HepG2 (cell line): ENCODE measurements at regions not wholly inside any gene's neighbourhood (a gene's known extent, or its start where the extent isn't known, plus 50 kb on each side); places are given as distances from the start of the nearest gene placed in this dataset.

Experiments used
- ATAC-seq: fragments of 200-7000 bp; cut with Tn5 transposase; 3 replicates; pipeline ENCODE4 v1.9.1; 2020; ENCODE audit warnings: mild to moderate bottlenecking, moderate library complexity
- BruUV-seq: library from RNA; stranded (reverse); fragments of 400-500 nt; replicated peaks from 2 replicates; lab custom pipeline; 2021; lab: Mats Ljungman, UMichigan
- CTCF ChIA-PET: fragments of 300-600 bp; formaldehyde crosslinking; extraction: SDS; loops from one replicate; lab custom pipeline; 2021; ENCODE audit warnings: low total read pairs, inconsistent platforms, low intra/inter-chr PET ratio; lab: Yijun Ruan, JAX
- POLR2A ChIA-PET: fragments of 350-600 bp; sonication (Branson Sonifier 250); formaldehyde crosslinking; loops from one replicate; lab custom pipeline; 2020; ENCODE audit warnings: antibody characterized with exemption, inconsistent platforms; lab: Yijun Ruan, JAX
- DNase-seq: peaks from one replicate; pipeline ENCODE4 v3.0.0-alpha.2; 2015; ENCODE audit warnings: low spot score
- FAIRE-seq: peaks from 3 replicates; lab custom pipeline; 2011; peaks lifted over from hg19 to GRCh38; lab: Jason Lieb, UNC
- H2AFZ ChIP-seq: one replicate; pipeline ENCODE4 v1.6.1; 2011; ENCODE audit warnings: low read length, inconsistent platforms
- H3K27ac ChIP-seq: fragments of 300-600 bp; 3 replicates; pipeline ENCODE4 v1.8.0; 2011; ENCODE audit warnings: mixed run types, mild to moderate bottlenecking, mixed read lengths, low read length, inconsistent platforms; ENCODE audit not compliant: insufficient read depth; ENCODE audit errors: extremely low read length
- H3K27me3 ChIP-seq, 2 experiments: fragments of 200-600 bp in 1 of 2; 2 replicates in 1 of 2; 3 replicates in 1 of 2; pipeline versions ENCODE4 v1.6.0 to v1.8.0; 2011; ENCODE audit warnings: low read length in 2 of 2, mild to moderate bottlenecking in 2 of 2, moderate library complexity in 2 of 2, inconsistent platforms in 1 of 2; ENCODE audit not compliant: insufficient read depth in 2 of 2, control insufficient read depth in 1 of 2
- H3K36me3 ChIP-seq, 2 experiments: fragments of 200-600 bp in 1 of 2; replicated peaks in 1 of 2; 2 replicates in 1 of 2; 3 replicates in 1 of 2; pipeline versions ENCODE4 v1.5.1 to v1.8.0; 2011; ENCODE audit warnings: low read length in 2 of 2, inconsistent platforms in 1 of 2; ENCODE audit not compliant: insufficient read depth in 2 of 2, control insufficient read depth in 1 of 2
- H3K4me1 ChIP-seq: 2 replicates; pipeline ENCODE4 v1.5.1; 2012; ENCODE audit warnings: low read length, inconsistent platforms; ENCODE audit not compliant: insufficient read depth
- H3K4me2 ChIP-seq: 2 replicates; pipeline ENCODE4 v1.6.0; 2011; ENCODE audit warnings: low read depth, low read length, inconsistent platforms
- H3K4me3 ChIP-seq, 3 experiments: fragments of 200-600 bp in 1 of 3; sonication (generic), shearing (Covaris generic) in 1 of 3; replicated peaks in 1 of 3; 2 replicates each; pipeline ENCODE4 v1.5.1; 2011 to 2016; ENCODE audit warnings: low read length in 3 of 3, inconsistent platforms in 2 of 3, low read depth in 2 of 3, mild to moderate bottlenecking in 2 of 3, control low read depth in 1 of 3, mixed read lengths in 1 of 3; ENCODE audit not compliant: insufficient read depth in 1 of 3
- H3K79me2 ChIP-seq: one replicate; pipeline ENCODE4 v1.6.1; 2011; ENCODE audit warnings: low read length, inconsistent platforms; ENCODE audit not compliant: insufficient read depth
- H3K9ac ChIP-seq: 2 replicates; pipeline ENCODE4 v1.6.0; 2011; ENCODE audit warnings: mild to moderate bottlenecking, low read depth, low read length, inconsistent platforms; ENCODE audit not compliant: insufficient read depth
- H3K9me3 ChIP-seq: 2 replicates; pipeline ENCODE4 v1.5.1; 2012; ENCODE audit warnings: mild to moderate bottlenecking, low read length
- H4K20me1 ChIP-seq: 2 replicates; pipeline ENCODE4 v1.6.0; 2011; ENCODE audit warnings: inconsistent platforms, mild to moderate bottlenecking, low read length, moderate library complexity; ENCODE audit not compliant: insufficient read depth
- AGO2 ChIP-seq: fragments of 200-400 bp; formaldehyde crosslinking; optimal IDR thresholded peaks from 2 replicates; pipeline ENCODE3; 2017; ENCODE audit warnings: mild to moderate bottlenecking, low read depth, low read length, moderate library complexity
- BATF2 ChIP-seq: sonication (generic); formaldehyde crosslinking; IDR thresholded peaks from 2 replicates; pipeline ENCODE4 v1.8.0; 2022; ENCODE audit warnings: mild to moderate bottlenecking, missing genetic modification reagents, moderate library complexity
- CHCHD3 ChIP-seq: sonication (generic); formaldehyde crosslinking; IDR thresholded peaks from 2 replicates; pipeline ENCODE4 v1.8.0; 2022; ENCODE audit warnings: mild to moderate bottlenecking, missing genetic modification reagents, moderate library complexity
- HDAC6 ChIP-seq: fragments of 200-600 bp; sonication (generic); IDR thresholded peaks from 2 replicates; pipeline ENCODE4 v1.7.0; 2017; ENCODE audit warnings: mild to moderate bottlenecking, antibody characterized with exemption, low read length, low read depth
- MAFG ChIP-seq: sonication (generic); formaldehyde crosslinking; IDR thresholded peaks from 2 replicates; pipeline ENCODE4 v1.5.1; 2020; ENCODE audit warnings: mild to moderate bottlenecking, missing genetic modification reagents
- MYNN ChIP-seq: sonication (generic); formaldehyde crosslinking; IDR thresholded peaks from 2 replicates; pipeline ENCODE4 v1.4.0; 2020; ENCODE audit warnings: mild to moderate bottlenecking, low read depth, missing genetic modification reagents
- NFKBIZ ChIP-seq: IDR thresholded peaks from 2 replicates; pipeline ENCODE4 v1.6.1; 2018; ENCODE audit warnings: missing genetic modification reagents, missing compliant biosample characterization
- SALL2 ChIP-seq: sonication (generic); formaldehyde crosslinking; IDR thresholded peaks from 2 replicates; pipeline ENCODE4 v1.8.1; 2023; ENCODE audit warnings: mild to moderate bottlenecking, missing genetic modification reagents, inconsistent platforms
- SP5 ChIP-seq: IDR thresholded peaks from 2 replicates; pipeline ENCODE4 v1.6.1; 2016; ENCODE audit warnings: low read depth, borderline replicate concordance
- YEATS2 ChIP-seq: sonication (generic); formaldehyde crosslinking; IDR thresholded peaks from 2 replicates; pipeline ENCODE4 v1.4.0; 2020; ENCODE audit warnings: missing genetic modification reagents, borderline replicate concordance
- ZBTB4 ChIP-seq: sonication (generic); formaldehyde crosslinking; IDR thresholded peaks from 2 replicates; pipeline ENCODE4 v1.4.0; 2020; ENCODE audit warnings: missing genetic modification reagents, mild to moderate bottlenecking, borderline replicate concordance
- ZFP62 ChIP-seq: sonication (generic); formaldehyde crosslinking; IDR thresholded peaks from 2 replicates; pipeline ENCODE4 v1.4.0; 2020; ENCODE audit warnings: missing genetic modification reagents
- ZNF687 ChIP-seq: sonication (generic); formaldehyde crosslinking; IDR thresholded peaks from 2 replicates; pipeline ENCODE4 v1.5.1; 2020; ENCODE audit warnings: mild to moderate bottlenecking, missing genetic modification reagents, moderate library complexity
- ZNF691 ChIP-seq: sonication (generic); formaldehyde crosslinking; IDR thresholded peaks from 2 replicates; pipeline ENCODE4 v1.4.0; 2020; ENCODE audit warnings: missing genetic modification reagents, low read depth, mild to moderate bottlenecking, borderline replicate concordance
- WGBS: methylation state at CpG from one replicate; pipeline ENCODE4 v1.1.6; 2017; ENCODE audit warnings: low lambda C conversion rate; 5-methylcytosine and 5-hydroxymethylcytosine counted together
- in situ Hi-C: cut with HindIII; loops from 2 replicates; pipeline ENCODE4 v1.10.0; 2017; ENCODE audit warnings: low pct_unique_long_range_greater_than_20kb; ENCODE audit not compliant: extremely low pct_ligation_motif_present
- intact Hi-C: fragments of 100-400 bp; cut with micrococcal nuclease; formaldehyde crosslinking; loops from one replicate; pipeline ENCODE4 v1.10.0; 2022; ENCODE audit not compliant: unreplicated experiment

- TF ChIP-seq ZFP62 (no peak), HDAC6 (no peak), NFKBIZ (no peak)
Observed at GRCh38 chr1:78281580-78281979, 209.2 kb upstream of the PTGFR start (continued).

GRCh38 chr1:78283691-78284090, 207.1 kb upstream of the PTGFR start:
- no peak overlapping the region for H3K27ac ChIP-seq
- H3K4me3 ChIP-seq: no peak overlapping the region
- POLR2A ChIA-PET: no interaction called here
- BruUV-seq: no TSS peak
- H3K9me3 ChIP-seq: no peaks in the 10 kb centered on the region
- H3K79me2 ChIP-seq: no peaks in the 10 kb centered on the region
- H3K4me2 ChIP-seq: no peak overlapping the region
- no peak overlapping the region for H3K9ac ChIP-seq
- H4K20me1 ChIP-seq: no peaks in the 10 kb centered on the region
- H3K36me3 ChIP-seq: no peaks in the 10 kb centered on the region
- FAIRE-seq (no peak), ATAC-seq (no peak), DNase-seq (no peak)
- 1% methylated on average over 2 of the region's 2 CpGs for WGBS
- no peak overlapping the region for H2AFZ ChIP-seq
- intact Hi-C loops (no loop called here), in situ Hi-C loops (no loop called here)
- CTCF ChIA-PET: no interaction called here
- no peaks in the 10 kb centered on the region for H3K4me1 ChIP-seq
- no peaks in the 10 kb centered on the region for H3K27me3 ChIP-seq
- TF ChIP-seq NFKBIZ: no peak
- no peak for TF ChIP-seq ZNF687 (CRISPR knock-in tag)
- no peak for TF ChIP-seq SALL2 (CRISPR knock-in tag)
- TF ChIP-seq MYNN (CRISPR knock-in tag): no peak
- no peak for TF ChIP-seq ZBTB4 (CRISPR knock-in tag)
- no peak for TF ChIP-seq AGO2
- TF ChIP-seq ZNF691: no peak
- no peak for TF ChIP-seq CHCHD3
- no peak for TF ChIP-seq MAFG (CRISPR knock-in tag)
- TF ChIP-seq BATF2 (CRISPR knock-in tag): no peak
- no peak for TF ChIP-seq SP5 (CRISPR knock-in tag)
- no peak for TF ChIP-seq YEATS2 (CRISPR knock-in tag)
